SHP77 treated with DMSO at 0.1 percent for 48 hours (cell line): ENCODE measurements at regions not wholly inside any gene's neighbourhood (a gene's known extent, or its start where the extent isn't known, plus 50 kb on each side); places are given as distances from the start of the nearest gene placed in this dataset.

Source experiments
- DNase-seq: peaks from one replicate; lab custom pipeline; 2025; lab: John Stamatoyannopoulos, UW

DNA sequence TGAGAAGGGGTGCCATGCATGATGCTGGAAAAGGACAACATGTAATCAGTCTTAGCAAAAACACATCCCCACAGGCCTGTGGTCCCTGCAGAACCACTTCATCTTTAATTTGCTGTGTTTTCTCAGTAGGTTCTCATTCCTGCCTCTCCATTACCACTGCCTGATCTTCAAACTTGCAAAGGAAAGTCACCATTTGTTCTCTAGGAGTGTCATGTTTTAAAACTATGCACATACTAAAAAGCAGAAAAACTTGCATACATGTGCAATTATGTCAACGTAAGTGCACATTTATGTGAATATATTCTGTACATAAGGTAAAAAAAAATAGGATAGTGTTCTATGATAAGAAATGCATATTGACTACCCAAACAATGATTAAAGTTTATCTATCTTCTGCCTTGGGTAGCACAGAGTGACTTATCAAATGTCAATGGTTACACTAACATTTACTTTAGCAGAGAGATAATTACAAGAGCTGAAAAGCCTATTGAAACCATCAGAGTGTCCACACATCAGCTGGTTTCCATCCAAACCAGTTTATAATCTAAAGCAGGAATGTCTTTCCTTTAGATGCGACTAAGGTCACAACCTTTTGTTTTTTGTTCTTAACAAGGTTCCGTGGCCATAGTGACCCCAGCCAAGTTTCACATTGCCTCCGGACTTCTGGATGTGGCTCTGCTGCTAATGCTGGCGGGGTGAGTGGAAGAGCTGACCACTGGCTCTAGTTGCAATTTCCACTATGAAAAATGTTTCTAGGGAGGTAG lies 58.7 kb upstream of the RMDN2 start:
- no peak for DNase-seq

DNA sequence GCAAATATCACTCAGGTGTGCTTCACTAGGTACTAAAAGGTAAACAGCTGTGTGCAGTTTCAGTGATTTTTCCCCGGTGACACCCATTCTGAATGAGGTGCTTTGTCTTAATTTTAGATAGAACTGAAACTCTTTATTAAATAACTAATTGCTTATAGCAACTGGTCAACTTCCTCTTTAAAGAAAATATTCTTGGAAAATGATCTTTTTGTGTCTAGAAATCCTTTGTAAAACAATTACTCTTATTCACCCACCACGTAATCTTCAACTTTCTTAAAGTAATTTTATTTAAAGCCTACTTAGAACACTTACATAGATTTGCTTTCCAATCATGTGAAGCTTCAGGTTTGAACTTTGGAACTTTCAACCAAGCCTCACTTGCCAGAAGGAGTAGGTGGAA lies 57.9 kb upstream of the RMDN2 start:
- no peak for DNase-seq

- no peak for DNase-seq
These were observed 56.2 kb upstream of the RMDN2 start for GRCh38 chr2:37868866-37869265.

DNA sequence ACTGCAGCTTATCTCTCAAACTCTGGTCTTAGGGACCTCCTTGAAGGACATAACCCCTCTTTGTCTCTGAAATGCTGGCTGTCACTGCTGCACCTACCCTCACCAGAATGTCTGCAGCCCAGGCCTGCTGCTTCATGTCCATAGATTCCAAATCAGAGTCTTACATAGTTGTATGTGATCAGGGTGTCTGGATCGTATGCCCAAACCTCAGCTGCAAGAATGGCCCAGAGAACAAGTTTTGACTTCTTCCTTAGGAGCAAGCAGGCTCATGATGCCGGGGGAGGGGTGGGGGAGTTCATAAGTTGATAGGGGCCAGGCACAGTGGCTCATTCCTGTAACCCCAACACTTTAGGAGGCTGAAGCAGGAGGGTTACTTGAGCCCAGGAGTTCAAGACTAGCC lies 55.8 kb upstream of the RMDN2 start:
- no peak for DNase-seq

DNA sequence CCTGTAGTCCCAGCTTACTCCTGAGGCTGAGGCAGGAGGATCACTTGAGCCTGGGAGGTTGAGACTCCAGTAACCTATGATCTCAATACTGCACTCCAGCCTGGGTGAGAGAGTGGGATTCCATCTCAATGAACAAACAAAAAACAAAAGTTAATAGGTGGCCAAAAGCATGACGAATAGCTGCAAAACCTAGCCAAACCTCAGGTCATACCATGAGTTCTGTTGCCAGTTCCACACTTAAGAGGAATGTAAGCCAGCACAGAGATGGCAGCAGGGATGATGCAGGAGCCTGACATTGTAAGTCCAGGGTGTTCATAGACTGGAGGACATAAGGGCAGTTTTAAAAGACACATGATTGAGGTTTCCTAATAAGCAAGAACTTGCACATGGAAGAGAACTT lies 55.3 kb upstream of the RMDN2 start:
- DNase-seq = no peak

GRCh38 chr2:37870829-37871228 lies 54.3 kb upstream of the RMDN2 start:
- no peak for DNase-seq

DNA sequence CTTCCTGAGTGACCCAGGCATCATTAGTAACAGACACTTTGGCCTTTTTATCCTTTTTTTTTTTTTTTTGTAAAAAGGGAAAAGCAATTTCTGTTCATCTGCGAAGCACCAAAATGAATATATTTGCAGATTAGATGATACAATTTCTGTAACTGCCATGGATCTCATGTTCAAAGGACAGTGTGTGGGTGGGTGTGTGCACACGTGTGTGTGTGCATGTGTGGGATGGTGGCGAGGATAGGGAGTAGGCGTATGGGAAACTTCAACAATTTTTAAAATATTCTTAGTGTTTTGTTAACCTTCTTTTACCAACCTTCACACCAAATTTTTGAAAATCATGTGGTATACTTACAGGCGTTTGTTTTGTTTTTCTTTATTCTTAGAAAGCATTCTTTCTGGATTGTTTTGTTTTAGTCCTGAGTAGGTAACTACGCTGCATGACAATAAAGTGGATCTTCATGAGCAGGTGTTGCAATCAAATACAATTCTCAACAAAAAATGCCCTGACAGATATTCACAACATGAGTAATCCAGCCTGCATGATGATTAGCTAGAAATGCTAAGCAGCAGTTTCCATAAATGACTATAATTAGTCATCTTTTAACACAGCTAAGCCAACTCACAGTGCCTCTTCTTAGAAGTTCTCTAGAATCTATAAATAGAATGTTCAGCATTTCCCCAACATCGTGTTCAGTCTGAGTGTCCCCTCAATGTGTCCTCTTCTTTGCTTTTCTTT lies 53.5 kb upstream of the RMDN2 start:
- no peak for DNase-seq

DNA sequence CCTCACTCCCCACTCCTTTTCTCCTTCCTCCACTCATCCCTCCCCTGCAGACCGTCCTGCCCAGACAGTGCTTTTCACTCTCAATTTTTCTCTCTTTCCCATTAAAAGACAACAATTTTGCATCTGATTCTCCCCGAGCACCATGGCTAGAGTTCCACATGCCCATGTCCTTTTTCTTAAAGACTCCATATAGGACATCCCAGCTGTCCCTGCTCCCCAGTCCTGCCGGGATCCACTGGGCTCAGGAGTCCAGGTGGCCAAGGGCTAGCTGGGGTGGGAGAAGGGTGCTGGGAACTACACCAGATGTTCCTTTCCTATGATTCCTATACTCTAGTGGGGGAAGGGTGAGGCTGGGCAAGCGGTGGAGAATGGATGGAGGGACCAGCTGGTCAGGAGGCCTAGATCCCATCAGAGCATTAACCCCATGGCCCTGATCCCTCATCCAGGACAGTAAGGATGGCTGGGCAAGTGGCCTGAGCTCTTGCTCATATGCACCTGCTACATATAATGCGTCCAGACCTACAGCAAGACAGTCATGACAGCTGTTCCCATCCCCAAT lies 52.8 kb upstream of the RMDN2 start:
- no peak for DNase-seq

- no peak for DNase-seq
These were observed 51.9 kb upstream of the RMDN2 start for GRCh38 chr2:37873229-37873628.

- DNase-seq = no peak
These were observed 51.2 kb upstream of the RMDN2 start for GRCh38 chr2:37873749-37874330.

- no peak for DNase-seq
These were observed 50.6 kb upstream of the RMDN2 start for GRCh38 chr2:37874470-37874869.
